ENCODE measurements at regions not wholly inside any gene's neighbourhood (a gene's known extent, or its start where the extent isn't known, plus 50 kb on each side); places are given as distances from the start of the nearest gene placed in this dataset.
"Not testable (repeated sequence)": the region's sequence is repeated elsewhere in the genome, so short reads cannot be mapped to it uniquely, and the experiment has no call there.

GRCh38 chr3:144477593-144477992 is 506.0 kb downstream of the DIPK2A start:
- TF ChIP-seq CTCF (conservative IDR thresholded peaks at IDR 0.05; ENCODE audit: low read length): no peak
- no peak for DNase-seq (ENCODE audit: low read depth)
- no peak overlapping the region for H3K4me3 ChIP-seq (ENCODE audit: low read length)

- no peak for TF ChIP-seq CTCF (conservative IDR thresholded peaks at IDR 0.05; ENCODE audit: low read length)
- DNase-seq (ENCODE audit: low read depth): no peak
- no peak overlapping the region for H3K4me3 ChIP-seq (ENCODE audit: low read length)
These were observed 508.8 kb downstream of the DIPK2A start for GRCh38 chr3:144480416-144480919.

- no peak for TF ChIP-seq CTCF (conservative IDR thresholded peaks at IDR 0.05; ENCODE audit: low read length)
- no peak overlapping the region for H3K4me3 ChIP-seq (ENCODE audit: low read length)
- no peak for DNase-seq (ENCODE audit: low read depth)
These were observed 511.3 kb downstream of the DIPK2A start for GRCh38 chr3:144482876-144483275.

GRCh38 chr3:144487011-144487410 is 515.4 kb downstream of the DIPK2A start:
- no peak overlapping the region for H3K4me3 ChIP-seq (ENCODE audit: low read length)
- no peak for DNase-seq (ENCODE audit: low read depth)
- no peak for TF ChIP-seq CTCF (conservative IDR thresholded peaks at IDR 0.05; ENCODE audit: low read length)

GRCh38 chr3:144488927-144489326 is 517.3 kb downstream of the DIPK2A start:
- no peak for TF ChIP-seq CTCF (conservative IDR thresholded peaks at IDR 0.05; ENCODE audit: low read length)
- no peak overlapping the region for H3K4me3 ChIP-seq (ENCODE audit: low read length)
- DNase-seq (ENCODE audit: low read depth): no peak

GRCh38 chr3:144491333-144491732 is 519.7 kb downstream of the DIPK2A start:
- no peak overlapping the region for H3K4me3 ChIP-seq (ENCODE audit: low read length)
- TF ChIP-seq CTCF (conservative IDR thresholded peaks at IDR 0.05; ENCODE audit: low read length): no peak
- DNase-seq (ENCODE audit: low read depth): no peak

GRCh38 chr3:144494651-144495050 is 523.0 kb downstream of the DIPK2A start:
- not testable (repeated sequence) for DNase-seq (ENCODE audit: low read depth); H3K4me3 ChIP-seq (ENCODE audit: low read length)
